NCI-H187 treated with DMSO at 0.1 percent for 48 hours (cell line): ENCODE measurements at regions not wholly inside any gene's neighbourhood (a gene's known extent, or its start where the extent isn't known, plus 50 kb on each side); places are given as distances from the start of the nearest gene placed in this dataset.

ENCODE experiments used
- DNase-seq: peaks from one replicate; lab custom pipeline; 2025; lab: John Stamatoyannopoulos, UW

DNA sequence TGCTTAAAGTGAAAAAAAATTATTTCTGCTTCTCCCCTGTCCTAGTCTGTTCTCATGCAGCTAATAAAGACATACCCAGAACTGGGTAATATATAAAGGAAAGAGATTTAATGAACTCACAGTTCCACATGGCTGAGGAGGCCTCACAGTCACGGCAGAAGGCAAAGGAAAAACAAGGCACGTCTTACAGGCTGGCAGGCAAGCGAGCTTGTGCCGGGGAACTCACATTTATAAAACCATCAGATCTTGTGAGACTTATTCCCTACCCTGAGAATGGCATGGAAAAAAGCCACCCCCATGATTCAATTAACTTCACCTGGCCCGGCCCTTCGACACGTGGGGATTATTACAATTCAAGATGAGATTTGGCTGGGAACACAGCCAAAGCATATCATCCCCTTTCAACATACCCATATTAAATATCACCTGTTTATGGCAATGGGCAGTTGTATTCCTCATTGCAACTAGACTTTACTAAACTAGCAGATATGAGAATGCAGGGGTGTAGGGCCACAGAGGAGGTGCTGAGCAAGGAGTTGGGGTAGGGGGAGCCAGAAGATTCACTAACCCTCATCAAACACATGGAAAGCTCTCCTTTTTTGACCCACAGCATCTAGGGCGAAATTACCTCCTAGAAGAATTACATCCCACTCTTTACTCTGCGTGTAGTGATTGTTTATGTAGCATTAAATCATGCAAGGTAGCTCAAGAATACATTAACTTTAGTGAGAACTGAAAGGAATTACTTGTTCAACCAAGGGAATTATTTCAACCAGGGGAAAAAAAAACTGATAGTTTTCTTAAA is 183.3 kb upstream of the DOK6 start:
- peak; percentile 40 for DNase-seq

DNA sequence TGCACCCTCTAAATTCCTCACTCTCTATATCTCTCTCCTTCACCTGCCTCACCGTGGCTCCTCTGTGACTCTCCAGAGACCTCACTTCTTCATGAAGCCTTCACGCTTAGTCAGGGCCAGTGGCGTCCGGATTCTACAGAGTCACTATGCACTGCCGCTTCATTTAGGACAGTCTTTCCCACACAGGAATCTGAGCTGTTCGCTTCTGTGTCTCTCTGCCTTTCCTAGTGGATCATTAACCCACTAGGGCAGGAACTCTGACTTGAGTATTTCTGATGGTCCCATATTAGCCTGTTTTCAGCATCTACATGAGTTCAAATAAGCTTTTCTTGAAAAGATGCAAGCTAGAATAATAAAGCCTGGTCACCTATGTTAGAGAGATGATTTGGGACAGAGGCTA is 180.2 kb upstream of the DOK6 start:
- no peak for DNase-seq

DNA sequence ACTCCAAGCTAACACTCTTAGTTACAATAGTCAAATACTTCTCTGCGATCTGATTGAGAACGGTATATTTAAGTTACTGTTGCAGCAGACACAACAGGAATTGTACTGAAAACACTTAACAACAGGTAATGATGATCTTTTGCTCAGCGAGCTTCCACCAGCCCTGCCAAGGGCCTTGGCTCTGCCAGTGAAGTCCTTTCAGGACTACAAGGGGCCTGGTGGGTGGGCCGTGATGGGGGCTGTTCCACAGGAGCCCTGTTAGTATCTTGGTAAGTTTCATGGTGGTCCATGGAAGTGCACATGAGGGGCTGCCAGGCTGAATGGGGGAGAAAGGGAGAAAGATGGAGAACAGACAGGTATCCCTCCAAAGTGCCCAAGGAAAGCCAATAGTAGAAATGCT is 178.6 kb upstream of the DOK6 start:
- no peak for DNase-seq

DNA sequence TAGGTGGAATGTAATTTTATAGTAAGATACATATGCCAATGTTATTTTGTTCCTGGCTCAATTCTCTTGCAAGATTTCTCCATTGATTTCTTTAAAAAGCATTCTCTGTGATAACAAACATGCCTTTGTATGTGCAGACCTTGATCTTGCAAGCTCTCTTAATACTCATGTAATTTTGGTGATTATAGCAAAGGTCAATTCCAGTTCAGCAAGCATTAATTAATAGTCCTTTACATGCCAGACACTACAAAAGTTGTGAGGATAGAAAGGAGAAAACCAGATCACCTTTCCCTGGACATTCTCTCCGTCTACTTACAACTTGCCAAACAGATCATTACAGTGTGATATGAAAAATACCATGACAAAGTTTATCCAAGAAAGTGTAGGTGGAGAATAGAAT is 173.7 kb upstream of the DOK6 start:
- no peak for DNase-seq

DNA sequence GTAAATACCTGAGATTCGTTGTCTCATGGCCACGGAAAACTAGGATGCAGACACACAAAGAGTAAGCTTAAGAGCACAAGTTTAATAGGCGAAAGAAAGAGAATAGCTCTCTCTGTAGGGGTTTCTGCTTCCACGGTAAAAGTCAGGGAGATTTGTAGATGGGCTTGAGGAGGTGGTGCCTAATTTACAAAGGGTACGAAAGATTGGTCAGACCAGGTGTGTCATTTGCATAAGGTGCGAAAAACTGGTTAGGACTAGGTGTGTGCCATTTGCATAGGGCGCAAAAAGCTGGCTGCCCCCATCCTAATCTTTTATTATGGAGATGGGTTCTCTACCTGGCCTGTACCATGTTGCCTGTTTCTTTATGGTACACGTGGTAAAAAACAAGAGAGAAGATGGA is 170.5 kb upstream of the DOK6 start:
- DNase-seq: no peak

DNA sequence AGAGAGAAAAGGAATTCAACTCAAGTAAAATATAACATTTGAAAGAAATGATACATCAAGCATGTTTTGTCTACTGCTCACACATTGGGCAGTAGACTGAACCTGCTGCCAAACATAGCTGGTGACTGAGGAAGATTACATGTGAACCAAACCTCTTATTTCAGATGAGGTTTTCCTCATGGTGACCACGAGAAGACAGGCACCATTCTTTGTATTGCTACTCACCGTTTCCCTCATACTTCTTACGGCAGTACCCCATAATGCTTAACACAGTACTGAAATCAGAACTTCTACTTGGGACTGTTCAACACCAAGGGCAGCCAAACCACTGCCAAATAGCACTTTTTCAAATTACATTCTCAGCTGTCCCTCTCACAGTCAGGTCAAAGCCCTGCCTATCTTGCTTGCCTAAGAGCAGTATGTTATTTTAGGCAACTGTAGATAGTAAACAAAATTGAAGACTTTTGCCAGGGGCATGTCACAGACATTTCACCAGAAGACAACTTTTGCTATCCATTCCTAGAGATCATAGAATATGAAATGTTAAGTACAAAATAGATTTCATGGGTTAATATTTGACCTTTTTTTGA is 167.1 kb upstream of the DOK6 start:
- DNase-seq: no peak

DNA sequence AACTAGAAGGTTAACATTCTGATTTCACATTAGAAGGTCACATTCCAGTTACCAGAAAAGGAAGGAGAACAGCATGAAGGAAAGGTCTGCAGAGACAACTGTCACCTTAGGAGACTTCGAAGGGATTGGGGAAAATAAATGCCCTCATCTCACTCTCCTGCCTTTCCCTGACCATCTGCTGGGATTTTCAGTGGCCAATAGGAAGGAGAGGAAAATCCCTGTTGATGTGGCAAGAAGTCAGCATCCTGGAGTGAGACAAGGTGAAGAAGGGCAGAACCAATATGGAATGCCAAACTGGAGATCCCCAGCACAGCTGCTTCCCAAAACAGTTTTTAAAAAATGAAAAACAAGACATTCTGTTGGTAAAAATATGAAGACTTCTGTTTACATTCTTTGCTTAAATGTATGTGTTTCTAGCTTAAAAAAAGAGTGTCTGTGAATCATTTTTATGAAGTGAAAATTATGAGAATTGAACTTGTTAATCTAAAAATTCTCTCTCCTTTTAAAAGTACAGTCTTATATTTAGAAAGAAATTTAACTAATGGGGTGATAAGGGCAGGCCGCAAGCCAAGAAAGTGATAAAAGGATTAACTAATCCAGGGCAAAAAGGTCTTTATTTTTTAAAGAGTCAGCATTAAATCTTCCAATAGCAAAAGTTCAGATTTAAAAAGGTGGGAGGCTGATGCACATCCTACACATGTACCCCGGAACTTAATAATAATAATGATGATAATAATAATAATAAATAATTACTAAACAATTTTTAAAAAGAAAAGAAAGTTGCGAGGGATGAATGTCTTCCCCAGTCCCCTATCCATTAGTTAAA is 160.6 kb upstream of the DOK6 start:
- no peak for DNase-seq

DNA sequence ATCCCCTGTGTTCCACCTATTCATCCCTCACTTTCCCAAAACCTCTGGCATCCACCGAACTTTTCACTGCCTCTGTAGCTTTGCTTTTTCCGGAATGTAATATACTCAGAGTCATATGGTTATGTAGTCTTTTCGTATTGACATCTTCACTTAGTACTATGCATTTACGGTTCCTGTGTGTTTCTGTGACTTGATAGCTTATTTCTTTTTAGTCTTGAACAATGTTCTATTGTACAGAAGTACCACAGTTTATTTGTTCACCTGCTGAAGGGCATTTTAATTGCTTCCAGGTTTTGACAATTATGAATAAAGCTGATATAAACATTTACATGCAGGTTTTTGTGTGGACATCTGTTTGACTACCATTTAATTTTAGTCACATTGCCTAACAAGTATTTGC is 154.7 kb upstream of the DOK6 start:
- no peak for DNase-seq

DNA sequence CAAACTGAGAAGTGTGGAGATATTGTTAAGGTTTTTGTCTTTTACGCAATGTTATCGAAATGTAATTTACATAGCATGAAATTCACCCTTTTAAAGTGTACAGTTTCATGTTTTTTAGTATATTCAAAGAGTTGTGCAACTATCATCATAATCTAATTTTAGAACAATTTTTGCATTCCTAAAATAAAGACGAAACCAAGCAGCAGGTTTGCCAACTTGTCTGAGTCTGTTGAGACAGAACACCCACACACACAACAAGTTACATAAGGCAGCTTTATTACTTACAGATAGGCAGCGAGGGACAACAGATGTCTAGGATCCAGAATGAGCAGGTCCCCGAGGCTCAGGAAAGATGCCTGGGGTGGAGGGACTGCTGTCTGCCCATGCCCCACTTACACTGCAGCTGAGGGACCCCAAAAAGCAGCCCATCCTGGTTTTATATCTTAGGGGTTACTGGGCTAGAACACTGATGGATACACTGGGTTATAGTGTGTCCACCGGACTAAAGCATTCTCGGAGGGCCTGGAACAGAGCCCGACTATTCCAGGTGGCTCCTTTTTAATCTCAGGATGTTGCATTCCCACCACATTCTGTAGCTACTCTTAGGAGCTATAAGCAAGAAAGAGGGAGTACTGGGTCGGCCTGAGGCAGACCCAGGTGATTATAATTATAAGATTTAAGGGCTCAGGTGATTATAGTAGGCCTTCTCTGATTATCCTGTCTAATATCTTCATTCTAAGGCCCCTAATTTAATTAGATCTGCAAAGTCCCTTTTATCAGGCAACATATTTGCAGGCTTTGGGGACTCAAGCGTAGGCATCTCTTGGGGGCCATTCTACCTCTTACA is 150.2 kb upstream of the DOK6 start:
- no peak for DNase-seq

DNA sequence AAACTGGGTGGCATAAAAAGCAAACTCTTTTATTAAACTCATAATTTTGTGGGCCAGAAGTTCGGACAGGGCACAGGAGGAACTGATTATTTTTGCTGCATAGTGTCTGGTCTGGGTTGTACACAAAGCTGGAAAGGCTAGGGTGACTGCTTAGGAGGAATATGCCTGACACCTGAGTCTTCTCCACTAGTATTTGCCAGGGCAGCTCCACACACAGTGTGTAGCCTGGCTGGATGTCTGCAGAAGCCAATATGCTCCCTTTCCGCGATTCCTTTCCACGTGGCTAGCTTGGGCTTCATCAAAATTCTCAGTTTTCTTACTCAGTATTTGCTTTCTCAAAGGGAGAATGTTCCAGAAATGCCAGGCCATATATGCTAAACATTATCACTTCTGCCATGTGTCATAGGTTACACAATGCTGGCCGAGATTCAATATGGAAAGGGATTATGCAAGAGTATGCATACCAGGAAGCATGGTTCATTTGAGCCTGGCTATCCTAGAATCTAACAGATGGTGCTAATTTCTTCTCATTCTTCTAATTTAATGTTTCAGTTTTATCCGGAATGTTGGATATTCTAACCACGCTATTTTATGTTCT is 142.7 kb upstream of the DOK6 start:
- DNase-seq: no peak

DNA sequence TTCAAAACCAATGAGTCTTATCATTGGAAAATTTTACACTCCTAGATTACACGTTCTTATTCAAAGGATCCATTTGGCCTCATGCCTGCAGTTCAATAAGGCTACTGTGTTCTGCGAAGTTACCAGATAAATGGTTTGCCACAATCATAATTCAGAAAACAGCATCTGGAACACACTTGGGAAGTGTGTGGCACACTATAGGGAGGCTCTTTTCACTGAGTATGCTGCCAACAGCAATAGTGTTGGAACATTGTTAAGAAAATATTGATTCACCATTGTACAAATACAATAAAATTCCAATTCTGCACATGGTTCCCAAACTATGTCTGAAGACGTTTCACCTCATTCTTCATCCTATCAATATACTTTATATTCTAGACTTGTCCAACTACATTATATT is 141.4 kb upstream of the DOK6 start:
- DNase-seq: no peak

DNA sequence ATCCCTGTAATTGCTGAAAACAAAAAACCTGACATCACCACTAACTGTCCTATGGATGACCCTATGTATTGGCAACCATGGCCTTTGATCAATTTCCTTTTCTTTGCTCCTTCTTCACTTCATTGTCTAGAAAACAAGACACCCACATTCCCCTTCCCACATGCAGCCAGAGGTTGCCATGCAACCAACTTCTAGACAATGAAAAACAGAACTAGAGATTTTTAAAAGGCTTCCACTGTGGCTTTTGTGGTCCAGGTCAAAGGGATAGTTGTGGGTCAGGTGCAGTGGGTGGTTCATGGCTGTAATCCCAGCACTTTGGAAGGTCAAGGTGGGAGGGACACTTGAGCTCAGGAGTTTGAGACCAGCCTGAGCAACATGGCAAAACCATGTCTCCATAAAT is 139.3 kb upstream of the DOK6 start:
- DNase-seq: no peak

DNA sequence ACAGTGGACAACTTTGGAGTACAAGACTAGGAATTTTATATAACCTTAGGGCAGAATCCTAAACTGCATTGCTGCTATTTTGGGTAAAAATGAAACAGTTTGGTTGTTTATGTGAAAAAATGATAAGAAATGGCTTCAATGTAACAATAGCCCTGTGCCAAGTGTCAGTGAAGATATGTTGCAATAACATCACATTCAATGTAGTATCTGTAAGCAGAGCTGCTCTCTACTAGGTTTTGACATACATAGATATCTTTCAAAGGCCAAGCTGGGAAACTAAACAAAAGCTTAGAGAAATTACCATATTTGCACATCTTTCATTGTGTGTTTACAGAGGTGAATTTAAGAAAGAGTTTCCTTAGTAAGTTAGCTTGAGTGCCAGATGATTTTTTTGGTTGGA is 135.0 kb upstream of the DOK6 start:
- no peak for DNase-seq

DNA sequence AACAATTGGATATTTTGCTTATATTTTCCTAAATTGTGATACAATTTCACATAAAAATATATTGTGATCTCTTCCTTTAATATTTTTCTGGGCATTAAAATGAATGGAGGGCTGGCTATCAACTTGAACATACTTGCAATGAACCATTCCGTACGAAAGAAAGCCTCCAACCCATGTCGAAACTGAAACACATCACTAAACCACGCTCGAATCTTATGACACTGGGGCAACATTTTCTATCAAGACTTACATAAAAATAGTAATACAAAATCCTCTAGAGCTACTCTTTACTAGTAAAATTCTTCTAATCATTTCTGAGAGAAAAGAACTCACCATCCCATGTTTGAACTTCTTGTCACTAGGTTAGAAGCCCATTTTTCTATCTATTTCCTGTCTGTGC is 132.8 kb upstream of the DOK6 start:
- no peak for DNase-seq

DNA sequence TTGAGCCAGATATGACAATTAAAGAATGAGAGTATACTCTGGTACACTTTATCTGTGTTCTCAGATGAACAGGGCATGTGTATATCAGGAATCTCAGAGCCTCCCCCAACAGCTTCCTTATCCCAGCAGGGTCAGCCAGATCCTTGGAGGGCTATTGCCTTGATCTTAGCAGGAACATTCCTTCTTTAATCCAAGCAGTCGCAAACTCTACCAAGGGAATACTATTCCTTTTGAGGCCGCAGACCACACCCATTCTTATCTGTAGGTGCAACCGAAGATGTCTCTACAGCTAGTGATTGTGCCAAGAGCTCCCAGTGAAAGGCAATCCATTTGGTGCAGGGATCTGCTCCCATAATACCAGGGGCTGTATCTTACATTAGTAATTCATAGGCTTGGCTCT is 118.3 kb upstream of the DOK6 start:
- DNase-seq: no peak

DNA sequence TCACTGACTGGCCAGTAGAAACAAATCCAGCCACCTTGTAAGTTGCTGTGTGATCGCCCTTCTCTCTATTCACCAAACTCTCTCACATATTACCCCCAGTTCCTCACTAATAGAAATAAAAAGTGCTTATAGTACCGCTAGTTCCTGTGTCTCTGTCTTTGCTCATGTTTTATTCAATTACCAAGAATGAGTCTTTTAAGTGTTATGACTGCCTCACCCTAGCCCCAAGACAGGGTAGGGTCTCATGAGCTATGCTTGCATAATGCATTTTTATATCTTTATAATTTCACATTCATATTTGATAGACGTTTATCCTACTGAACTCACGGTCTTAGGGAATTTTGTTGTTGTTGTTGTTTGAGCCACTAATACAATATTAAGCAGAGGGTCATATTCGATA is 109.6 kb upstream of the DOK6 start:
- no peak for DNase-seq

DNA sequence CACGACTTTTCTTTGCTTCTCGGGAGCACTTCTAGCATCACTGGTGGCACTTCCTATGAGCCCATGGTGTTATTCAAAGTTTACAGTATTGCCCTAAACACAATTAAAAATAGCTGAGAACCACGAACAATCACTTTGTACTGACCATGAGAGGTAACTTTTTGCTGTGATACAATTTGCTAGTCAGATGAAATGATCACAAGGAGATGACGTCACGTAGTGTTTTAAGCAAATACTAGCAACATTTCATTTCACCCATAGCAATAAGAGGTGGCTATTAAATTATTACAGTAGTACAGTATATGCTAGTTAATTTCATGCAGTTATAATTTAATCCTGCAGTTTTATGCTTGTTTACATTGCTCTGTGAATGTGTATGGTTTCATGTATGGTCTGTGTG is 108.9 kb upstream of the DOK6 start:
- DNase-seq: no peak

DNA sequence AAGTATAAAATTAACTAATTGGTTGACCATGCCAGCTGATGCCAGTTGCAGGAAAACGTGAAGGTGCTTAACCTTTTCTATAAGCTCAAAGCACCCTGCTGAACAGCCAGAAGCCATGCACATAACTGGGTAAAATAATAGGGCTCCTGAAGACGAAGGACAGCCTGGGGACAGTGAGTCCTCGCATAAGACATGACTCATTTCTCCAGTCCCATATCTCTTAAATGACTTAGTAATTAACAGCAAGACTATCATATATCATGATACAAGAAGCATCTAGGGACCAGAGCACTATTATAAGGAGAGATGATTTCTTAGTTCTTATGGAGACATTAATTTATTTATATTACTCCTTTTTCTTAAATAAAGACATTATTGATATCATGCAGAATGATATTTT is 100.5 kb upstream of the DOK6 start:
- DNase-seq: no peak

DNA sequence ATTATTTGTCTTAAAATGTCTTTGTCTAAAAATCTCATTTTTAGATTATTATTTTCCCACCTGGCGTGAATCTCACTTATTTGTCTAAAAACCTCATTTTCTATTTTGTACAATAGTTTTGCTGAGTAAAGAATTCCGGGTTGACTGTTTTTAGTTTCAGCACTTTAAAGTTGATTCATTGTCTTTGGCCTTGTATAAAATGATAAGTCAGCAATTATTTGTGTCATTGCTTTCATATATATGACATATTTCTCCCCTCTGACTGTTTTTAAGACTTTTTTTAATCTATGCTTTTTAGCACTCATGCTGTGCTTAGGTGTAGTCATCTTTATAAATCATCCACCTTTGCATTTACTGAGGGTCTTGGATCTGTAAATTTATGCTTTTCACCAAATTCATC is 92.1 kb upstream of the DOK6 start:
- no peak for DNase-seq

DNA sequence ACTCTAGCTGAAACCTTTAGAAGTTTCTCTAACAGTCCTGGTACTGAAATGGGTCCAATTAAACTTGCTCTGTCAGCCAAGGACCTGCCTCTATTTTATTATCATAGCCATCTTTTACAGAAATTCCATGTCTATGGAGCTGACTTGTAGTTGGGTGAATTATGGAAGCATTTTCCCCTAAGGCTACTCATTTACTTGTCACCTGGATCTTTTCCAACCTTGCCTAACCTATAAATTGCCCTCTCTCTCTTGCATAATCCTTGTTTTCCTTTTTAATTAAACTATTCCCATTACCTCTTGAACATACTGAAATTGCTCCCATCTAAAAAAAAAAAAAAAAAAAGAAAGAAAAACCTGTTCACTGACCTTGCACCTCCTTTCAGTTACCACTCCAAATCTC is 74.6 kb upstream of the DOK6 start:
- no peak for DNase-seq

DNA sequence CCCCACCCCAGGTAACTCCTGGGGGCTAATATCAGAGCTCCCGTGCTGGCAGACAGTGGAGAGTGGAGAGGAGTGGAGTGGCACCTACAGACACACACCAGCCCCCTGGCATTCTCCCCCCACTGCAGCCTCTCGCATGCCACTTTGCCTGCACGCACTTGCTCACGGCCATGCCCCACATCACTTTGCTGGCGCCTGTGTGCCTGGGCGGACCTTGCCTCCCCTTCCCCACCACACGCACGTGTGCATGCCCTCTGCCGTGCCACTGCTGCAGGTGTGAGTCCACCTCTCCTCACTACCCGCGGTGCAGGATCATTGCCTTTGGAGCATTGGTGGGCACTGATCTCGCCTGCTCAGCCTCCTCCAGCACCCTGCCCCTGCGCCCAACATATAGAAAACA is 72.6 kb upstream of the DOK6 start:
- DNase-seq: no peak
